Endometrium (tissue), 2 donors: ENCODE measurements at regions not wholly inside any gene's neighbourhood (a gene's known extent, or its start where the extent isn't known, plus 50 kb on each side); places are given as distances from the start of the nearest gene placed in this dataset.

Source experiments
- FAIRE-seq: peaks from 2 replicates; lab custom pipeline; 2012; peaks lifted over from hg19 to GRCh38; lab: Jason Lieb, UNC
- donor health status: control.
- donor health status: control.

DNA sequence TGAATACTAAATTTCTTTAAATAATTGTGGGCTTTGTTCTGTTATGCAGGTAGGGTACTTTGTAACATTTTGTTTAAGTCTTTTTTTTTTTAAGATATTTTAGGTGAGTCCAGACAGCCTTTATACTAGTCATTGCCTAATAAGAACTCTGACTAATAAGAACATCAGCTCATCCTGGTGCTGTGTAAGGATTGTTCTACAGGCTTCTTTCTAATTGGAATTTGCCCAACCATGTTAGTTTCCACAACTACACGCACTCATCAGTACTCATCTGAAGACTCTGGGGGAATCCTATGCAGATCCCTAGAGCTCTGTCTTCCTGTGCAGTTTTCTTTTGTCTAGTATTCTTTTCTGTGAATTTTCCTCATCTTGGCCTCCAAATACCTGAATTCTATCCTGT, 741.8 kb downstream of the IGSF11 start:
- no peak for FAIRE-seq

DNA sequence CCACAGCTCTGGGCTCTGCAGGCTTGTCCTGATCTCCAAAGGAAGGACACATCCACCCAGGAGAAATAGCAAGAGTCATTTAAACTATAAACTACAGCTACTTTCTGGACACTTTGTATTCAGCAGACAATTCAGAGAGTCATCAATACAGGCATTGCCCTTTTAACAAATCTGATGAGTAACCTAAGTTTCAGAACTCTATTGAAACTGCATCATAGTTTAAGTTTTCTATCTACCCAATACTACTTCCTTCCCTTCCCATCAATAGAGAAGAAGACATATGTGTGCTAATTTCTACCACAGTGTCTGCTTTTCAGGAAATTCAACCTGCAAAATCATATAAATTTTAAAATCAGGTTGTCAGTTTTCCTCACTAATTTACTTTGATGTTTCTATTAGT, 736.5 kb downstream of the IGSF11 start:
- no peak for FAIRE-seq

DNA sequence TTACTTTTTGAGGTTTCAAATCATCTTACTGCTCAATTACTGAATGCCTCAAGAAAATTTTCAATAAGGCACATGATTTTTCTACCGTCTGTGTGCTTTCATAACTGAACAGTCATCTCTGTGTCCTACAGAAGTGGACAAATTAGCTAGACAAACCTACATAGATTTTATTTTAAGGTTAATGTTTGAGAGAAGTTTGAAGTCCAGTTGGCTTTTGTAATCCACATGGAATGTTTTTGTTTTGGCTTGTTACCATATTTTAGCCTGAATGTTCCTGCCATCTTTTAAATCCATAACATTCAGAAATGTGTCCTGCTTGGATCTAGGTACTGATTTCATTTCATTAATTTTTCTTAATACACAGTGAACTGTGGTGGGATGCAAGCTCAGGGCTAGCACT, 730.1 kb downstream of the IGSF11 start:
- FAIRE-seq = no peak

DNA sequence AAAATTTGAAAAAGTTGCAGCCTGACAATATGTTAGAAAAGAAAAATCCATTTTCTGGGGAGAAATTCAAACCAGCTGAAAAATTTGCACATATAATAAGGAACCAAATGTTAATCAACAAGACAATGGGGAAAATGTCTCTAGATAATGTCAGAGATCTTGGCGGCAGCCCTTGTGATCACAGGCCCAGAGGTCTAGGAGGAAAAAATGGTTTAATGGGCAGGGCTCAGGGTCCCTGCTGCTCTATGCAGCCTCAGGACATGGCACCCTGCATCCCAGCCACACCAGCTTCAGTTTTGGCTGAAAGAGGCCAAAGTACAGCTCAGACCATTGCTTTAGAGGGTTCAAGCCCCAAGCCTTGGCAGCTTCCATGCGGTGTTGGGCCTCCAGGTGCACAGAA, 701.9 kb downstream of the IGSF11 start:
- FAIRE-seq = no peak

DNA sequence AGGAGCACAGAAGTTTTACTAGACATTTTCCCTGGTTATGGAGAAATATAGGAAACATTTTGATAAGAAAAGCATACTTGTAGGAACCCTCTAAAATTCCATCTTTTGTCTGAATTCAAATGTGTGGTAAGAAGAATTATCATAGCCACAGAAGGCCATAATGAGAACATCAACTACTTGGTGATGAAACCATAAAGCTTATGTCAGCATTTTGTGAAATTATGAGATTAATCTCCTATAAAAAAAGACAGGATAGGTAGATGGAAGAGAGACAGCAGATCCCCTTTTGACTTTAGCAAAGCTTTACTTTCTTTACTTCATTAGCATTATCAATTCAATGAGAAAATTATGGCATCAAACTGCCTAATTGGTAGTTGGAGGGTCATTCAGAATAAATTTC, 697.0 kb downstream of the IGSF11 start:
- FAIRE-seq = no peak

DNA sequence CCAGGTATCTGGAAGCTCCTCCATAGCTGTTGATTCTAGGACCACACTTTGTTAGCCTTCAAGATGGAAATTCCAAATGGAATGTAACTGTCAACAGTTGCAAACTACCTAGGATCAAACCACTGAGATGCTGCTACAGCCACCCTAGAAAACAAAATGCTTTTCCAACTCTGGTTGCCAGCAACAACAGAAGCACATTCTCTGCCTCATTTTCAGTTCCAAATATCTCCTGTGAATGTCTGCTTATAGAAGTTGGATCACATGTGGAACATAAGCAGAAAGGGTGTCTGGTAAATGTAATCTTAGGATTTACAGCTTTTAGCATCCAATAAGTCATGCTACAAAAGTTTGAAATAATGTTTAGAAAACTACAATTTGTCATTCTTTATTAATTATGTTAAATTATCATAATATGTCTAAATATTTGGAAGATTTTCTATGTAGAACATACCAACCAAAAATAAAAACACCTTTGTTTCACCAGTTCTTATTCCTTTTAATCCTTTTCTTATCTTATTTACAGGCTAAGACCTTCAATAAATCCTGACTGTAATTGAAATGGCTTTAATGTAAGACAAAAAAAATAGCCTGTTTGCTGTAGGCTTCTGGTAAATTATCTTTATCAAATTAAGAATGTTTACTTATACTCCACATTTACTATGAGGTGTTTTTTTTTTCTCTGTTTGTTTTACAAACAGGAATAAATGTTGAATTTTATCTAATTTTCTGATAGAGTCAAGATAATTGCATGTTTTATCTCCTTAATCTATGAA, 687.1 kb downstream of the IGSF11 start:
- FAIRE-seq = peak; percentile 59

DNA sequence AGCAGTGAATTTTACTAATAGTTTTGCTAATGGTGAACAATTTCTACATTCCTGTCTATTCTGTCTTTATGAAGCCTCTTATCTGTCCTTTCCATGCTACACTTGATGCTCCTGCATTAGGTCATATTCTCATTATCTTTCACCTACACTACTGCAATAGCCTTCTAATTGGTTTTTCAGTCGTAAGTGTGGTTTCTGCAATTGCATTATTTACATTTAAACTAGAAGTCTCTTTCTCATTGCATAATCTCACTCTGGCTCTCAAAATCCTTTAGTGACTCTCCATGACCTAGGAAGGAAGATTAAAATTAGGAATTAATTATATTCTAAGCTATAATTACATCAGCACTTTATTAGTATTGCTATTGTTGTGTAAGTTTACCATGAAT, 686.5 kb downstream of the IGSF11 start:
- no peak for FAIRE-seq

DNA sequence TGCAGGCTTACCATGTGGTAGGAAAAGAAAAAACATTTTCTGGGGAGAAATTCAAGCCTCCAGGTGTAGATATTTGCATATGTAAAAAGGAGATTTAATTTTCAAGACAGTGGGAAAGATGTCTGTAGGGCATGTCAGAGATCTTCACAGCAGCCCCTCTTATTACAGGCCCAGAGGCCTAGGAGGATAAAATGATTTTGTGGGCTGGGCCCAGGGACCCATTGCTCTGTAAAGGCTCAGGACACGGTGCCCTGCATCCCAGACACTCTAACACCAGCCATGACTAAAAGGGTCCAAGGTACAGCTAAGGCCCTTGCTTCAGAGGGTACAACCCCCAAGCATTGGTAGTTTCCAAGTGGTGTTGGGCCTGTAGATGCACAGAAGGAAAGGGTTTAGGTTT, 680.1 kb downstream of the IGSF11 start:
- no peak for FAIRE-seq

DNA sequence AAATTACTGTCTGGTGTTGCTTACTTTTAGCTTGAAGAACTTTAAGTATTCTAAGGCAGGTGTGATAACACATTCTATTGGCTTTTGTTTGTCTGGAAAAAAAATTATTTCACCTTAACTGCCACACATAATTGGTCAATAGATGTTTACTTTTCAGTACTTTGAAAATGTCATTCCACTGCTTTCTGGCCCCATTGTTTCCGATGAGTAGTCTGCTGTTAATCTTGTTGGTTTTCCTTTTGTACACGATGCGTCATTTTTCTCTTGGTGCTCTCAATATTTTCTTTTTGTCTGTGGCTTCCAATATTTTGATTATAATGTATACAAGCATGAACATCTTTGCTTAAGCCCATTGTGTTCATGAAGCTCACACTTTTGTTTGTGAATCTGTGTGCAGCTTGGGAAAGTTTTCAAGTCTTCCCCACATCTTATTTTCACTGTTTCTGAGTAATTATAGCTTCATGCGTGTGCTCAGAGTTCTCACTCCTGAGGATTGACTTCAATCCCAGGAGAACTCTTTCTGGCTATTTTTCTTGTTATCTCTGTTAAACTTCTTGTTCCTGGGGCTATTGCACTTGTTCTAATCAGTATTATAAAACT, 664.7 kb downstream of the IGSF11 start:
- no peak for FAIRE-seq

DNA sequence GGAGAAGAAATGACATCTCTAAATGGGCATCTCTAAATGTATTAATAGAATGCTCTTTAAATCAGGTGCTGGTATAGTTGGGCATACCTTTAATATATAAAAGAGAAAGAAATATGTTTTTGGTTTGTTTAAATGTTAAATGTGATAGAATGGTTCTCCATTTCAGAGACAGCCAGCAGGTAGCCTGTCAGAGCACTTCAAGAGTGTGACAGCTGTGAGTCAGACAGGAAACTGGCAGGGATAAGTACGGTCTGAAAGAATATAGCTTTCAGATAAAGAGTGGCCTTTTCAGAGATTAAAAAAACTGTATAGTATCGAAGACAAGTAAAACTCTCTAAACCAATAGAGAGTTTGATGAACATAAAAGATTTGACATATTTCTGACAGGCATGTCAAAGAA, 654.1 kb downstream of the IGSF11 start:
- no peak for FAIRE-seq

DNA sequence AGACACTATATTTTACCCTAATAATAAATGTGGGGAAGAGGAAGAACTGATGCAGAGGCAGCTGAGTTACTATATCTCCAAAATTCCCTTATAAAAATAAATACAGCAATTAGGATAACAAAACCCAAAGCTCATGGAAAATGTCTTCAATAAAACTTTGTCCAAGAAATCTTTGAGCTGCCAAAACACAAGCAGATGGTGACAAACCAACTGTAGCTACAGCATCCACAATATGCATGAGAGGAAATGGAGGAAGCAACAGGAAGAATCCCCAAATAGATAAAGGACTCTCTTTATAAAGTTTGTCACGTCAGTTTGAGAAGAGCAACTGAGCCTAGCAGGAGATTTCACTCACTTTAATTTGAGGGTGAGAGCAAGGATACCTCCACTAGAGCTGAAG, 638.2 kb downstream of the IGSF11 start:
- no peak for FAIRE-seq

DNA sequence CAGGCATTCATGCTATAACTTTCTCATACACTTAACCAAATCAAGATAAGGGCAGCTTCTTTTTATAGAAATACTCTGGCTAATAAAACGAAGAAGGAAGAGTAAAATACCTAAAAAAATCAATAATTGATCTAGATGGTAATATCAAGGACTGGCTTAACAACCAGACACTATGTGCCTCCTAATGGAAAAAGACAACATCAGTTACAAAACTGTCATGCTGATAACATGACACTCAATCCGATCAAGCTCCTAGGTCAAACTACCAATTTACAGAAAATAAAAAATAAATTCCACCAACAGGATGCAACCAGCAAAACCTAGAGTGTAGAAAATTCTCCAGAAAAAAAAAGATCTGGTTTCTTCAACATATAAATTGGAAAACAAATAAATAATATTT, 634.6 kb downstream of the IGSF11 start:
- no peak for FAIRE-seq

DNA sequence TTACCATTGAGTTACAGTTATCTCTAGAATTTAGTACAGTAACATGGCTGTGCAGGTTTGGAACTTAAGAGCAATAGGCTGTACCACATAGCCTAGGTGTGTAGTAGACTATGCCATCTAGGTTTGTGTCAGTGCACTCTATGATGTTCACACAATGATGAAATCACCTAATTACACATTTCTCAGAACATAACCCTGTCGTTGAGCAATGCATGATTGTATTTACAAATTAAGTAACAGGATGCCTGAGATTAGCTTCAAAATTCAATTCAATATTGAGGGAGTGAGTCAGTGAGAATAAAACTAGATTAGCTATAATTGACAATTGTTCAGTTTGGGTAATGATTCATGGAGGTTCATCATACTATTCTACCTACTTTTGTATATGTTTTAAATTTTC, 633.8 kb downstream of the IGSF11 start:
- FAIRE-seq = no peak

DNA sequence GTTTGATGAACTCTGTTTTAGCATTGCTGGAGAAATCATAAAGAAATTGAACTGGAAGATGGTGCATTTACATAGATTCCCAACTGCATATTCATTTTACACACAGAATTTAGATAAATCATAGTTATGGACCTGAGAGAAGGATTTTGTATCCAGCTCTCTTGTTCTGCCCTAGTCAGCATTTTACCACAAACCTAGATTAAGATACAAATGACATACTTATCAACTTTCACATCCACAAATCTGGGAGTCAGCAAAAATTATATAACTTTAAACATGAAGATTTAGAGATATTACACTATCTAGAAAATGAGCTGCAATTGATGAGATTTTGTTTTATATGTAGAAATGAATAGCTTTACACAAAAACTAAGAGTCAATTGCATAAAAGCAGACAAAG, 632.8 kb downstream of the IGSF11 start:
- no peak for FAIRE-seq

DNA sequence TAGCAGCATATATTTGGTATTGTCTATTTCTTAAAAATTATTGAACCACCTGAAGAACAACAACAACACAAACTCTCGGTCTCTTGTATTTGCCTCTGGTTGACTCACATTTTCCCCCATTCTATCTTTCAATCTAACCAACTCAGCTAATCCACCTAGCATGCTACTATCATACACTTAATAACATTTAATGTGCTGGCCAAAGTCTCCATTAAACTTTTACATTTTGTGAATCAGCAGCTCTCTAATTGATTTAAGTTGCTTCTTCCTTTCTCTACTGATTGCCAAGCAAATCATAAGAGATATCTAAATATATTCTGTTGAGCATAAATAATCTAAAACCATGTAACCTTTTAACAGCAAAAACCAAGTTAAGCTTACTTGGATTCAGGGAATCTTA, 631.7 kb downstream of the IGSF11 start:
- FAIRE-seq = no peak

DNA sequence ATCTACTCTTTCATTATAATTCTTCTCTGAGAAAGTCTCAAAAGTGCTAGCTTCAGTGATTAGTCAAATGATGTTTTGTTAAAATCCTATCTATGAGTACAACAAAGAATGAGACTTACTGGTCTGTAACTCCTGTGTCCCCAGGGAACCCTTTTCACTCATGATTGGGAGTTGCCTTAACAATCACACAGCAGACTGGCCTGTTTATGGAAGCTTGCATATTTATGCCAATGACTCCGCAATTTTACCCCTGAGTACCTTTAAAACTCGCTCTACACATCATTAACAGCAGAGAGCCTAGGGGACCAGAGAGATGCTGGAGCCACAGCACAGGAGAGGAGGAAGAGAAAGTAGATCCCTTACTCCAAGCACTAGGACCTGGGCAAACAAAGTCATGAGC, 628.1 kb downstream of the IGSF11 start:
- no peak for FAIRE-seq

DNA sequence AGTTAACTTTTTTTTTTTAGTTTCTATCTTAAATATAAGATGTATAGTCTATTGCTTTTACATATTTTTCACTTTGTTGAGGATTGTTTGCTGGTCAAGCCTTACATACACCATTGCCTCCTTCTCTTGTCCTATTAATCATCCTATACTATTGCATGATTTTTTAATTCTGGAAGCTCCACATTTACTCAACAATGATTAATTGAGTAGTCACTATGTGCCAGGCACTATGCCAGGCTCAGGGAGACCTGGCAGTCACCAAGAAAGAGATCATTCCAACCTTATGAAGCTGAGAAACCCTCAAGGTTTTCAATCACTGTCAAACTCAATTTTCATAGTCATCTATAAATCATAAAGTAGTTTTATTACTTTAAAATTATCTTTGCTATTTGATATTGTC, 626.2 kb downstream of the IGSF11 start:
- no peak for FAIRE-seq

DNA sequence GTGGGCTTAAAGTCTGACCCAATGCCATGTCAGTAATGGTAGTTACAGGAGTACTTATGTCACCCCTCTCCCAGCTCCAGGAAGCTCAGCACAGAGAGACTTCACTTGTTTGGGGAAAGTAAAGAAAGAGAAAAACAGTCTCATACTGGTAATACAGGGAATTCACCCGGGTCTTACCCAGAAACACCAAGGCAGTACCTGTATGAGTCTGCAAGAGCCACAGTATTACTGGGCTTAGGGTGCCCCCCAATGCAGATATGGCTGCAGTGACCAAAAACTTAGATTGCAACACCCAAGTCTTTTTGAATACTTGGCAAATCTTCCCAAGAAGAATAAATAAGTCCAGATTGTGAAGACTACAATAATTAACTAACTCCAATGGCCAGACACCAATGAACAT, 622.1 kb downstream of the IGSF11 start:
- no peak for FAIRE-seq

DNA sequence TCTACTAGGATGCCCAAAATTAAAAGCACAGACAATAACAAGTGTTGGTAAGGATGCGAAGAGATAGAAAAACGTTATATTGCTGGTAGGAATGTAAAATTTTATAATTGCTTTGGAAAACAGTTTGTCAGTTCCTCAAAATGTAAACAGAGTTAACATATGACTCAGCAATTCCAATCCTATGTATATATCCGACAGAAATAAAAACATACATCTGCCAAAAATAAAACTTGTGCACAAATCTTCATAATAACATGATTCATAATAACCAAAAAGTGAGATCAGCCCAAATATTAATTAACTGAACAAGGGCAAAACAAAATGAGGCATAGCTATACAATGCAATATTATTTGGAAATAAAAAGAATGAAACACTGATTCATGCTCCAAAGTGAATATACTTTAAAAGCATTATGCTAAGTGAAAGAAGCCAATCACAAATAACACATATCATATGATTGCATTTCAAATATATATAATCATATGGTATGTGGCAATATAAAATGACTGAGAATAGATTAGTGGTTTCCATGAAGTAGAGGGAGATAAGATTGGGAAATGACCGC, 609.3 kb downstream of the IGSF11 start:
- FAIRE-seq = no peak

DNA sequence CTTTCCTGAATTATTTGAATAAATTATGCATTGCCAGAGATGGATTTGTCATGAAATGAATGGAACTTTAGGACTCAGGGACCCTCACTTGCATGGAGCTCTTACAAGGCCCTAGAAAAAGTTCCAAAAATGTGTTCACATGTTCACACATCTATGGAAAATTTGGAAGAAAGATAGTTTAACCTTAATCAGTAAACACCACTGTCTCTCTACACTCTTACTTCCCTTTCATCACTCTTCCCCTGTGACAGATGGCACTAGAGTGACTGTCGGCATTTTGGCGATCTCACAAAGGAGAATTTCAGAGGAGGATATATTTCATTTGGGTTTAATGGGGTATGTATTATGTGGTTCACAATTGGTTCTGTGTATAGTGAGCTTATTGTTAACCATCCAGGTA, 600.8 kb downstream of the IGSF11 start:
- no peak for FAIRE-seq

DNA sequence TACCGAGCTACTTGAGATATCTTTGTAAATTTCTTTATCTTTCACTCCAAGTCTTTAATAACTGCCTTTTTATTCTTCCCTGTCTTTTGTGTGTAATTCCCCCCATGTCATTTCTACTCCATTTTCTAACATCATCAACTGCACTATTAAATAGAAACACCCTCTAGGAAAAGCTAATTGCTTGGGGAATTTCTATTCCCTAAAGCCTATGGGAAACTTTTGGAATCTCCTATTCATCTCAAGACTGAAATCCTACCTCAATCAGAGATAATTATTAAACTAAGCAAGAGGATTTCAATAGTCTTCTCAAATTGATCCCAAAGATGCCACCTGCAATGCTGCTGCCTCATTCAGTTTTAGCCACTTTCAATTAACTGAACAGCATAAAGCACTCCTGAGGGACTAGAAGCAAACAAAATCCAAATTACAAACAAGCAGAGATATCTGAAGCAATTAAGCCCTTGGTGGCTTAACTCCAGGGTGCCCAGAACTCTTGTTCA, 598.7 kb downstream of the IGSF11 start:
- FAIRE-seq = no peak

DNA sequence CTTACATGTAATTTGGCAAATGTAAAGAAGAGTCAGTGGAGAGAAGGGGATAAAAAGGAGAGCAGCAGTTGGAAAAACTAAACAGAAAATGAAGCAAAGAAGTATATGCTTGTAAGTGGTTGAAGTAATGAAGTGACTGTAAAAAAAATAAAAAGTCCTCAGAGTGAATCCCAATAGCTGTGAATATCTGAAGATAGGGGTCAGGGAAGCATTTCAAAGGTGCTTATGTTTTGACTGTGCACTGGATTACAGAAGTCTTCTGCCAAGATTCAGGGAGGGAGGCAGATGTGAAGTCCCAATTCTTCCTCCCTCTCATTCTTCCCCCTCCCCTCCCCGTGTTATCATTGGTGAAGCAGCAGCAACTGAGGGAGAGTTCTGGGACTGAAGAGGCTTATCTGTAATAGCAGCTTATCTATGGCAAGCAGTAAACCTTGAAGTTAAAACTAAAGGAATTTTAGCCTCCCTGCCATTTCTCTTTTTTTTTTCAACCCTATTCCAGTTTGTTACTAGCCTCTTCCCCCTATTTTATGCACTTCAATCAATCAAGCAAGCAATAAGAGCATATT, 597.9 kb downstream of the IGSF11 start:
- no peak for FAIRE-seq

DNA sequence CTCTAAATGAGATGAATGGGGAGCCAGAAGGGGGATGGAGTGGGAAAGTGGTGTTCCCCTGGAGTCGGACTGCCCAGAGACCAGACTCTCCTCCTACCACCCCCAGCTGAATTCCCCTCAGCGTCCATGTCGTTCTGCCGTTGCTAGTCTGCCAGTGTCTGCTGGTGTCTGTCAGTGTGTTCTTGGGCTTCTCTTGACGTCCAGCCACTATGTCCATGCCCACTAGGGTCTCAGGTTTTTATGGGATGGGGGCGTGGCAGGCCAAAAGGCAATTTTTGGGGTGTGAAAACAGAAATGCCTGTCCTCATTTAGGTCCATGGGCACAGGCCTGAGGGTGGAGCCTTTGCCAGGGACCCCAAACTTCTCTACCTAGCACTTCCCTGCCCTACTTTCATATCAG, 589.6 kb downstream of the IGSF11 start:
- no peak for FAIRE-seq
